GM21786 (cell line): ENCODE measurements at regions not wholly inside any gene's neighbourhood (a gene's known extent, or its start where the extent isn't known, plus 50 kb on each side); places are given as distances from the start of the nearest gene placed in this dataset.
"Not testable (repeated sequence)": the region's sequence is repeated elsewhere in the genome, so short reads cannot be mapped to it uniquely, and the experiment has no call there.

Experiments used
- ATAC-seq: cut with Tn5 transposase; IDR thresholded peaks from one replicate; pipeline ENCODE4 v1.9.1; 2021; ENCODE audit not compliant: unreplicated experiment

DNA sequence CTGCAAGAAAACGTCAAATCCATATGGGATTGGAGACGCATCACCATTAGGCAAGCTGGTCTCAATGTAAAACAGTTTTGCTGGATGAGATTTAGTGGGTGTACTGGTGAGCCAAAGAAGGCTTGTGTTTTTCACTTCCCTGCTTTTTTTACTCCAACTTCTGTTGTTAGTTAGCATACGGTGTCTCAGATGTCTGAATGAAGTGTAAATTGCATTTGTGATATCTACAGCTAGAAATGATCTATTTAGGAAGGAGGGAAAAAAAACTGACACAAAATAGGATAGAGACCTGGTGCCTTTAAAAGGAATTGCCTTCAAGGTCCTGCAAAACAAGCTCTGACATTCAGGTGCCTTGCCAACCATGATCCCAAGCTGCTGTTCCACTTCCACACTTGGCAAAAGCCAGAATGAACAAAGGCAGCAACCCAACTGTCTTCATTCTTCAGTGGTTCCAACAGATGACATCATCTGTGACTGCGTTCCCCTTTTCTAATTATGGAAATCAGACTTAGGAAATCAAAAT lies 104.2 kb upstream of the RAI14 start:
- no peak for ATAC-seq

DNA sequence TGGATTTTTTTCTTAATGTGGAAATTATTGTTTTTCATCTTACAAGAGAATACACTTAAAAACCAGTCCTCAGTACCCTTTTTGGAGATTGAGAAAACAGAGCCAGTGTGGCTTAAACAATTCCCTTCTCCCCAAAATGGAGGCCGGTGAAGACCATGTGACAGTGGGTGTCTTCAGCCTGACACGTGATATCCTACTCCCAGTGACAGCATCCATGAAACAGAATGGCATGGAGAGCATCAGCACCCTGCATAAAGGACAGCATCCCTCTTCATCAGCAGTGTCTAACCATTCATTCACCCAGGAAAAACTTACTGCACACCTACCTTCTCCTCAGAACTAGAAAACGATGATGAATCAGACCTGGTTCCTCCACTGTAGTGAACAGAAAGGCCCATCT lies 103.4 kb upstream of the RAI14 start:
- ATAC-seq, result no peak

DNA sequence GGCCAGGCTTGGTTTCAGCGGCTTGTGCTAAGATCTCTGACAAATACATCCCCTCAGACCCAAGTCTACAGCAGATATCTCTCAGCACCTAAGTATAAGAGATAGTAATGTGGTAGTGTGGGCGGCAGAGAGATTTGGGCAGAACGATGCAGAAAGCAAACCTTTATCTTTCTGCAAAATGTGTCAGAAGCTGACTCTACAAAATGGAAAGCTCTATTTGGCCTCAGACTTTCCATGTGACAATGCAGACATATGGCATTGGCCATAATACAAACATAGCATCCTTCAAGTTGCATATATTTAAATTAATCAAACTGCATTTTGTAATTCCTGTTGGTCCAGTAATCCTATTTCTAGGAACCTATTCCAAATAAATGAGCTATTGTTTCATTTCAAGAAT lies 102.5 kb upstream of the RAI14 start:
- no peak for ATAC-seq

- ATAC-seq, result no peak
Measured at GRCh38 chr5:34554641-34555040, 101.5 kb upstream of the RAI14 start.

DNA sequence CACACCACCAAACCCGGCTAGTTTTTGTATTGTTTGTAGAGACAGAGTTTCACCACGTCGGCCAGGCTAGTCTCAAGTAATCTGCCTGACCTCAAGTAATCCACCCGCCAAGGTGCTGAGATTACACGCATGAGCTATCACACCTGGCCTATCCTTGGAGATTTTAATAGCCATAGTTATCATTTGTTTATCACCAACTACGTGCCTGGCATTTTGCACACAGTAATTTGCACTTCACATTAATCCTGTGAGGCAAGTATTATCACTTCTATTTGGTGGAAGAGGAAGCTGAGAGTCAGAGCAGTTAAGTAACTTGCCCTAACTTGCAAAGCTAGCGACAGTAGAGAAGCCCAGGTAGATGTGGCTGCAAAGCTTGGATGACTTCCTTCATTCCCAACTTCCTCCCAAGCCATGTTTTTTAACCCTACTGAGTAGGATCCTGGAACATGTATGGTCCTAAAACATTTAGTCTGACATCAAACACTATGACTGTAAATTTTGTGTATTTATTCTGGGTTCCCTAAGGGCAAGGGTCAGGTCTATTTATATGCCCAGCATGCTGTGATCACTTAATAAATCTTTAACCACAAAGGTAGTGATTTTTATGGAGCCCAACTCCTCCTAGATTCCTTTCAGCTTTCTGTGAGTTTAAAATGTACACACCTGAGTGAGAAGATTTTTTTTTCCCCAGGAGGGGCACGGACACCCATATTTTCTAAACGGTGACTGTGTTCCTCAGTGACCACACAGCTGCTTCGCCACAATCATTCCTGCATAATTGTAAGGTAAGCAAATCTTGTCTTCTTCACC lies 100.2 kb upstream of the RAI14 start:
- no peak for ATAC-seq

GRCh38 chr5:34556509-34556782 lies 99.7 kb upstream of the RAI14 start:
- ATAC-seq, result no peak

GRCh38 chr5:34561581-34561980 lies 94.5 kb upstream of the RAI14 start:
- not testable (repeated sequence) for ATAC-seq

DNA sequence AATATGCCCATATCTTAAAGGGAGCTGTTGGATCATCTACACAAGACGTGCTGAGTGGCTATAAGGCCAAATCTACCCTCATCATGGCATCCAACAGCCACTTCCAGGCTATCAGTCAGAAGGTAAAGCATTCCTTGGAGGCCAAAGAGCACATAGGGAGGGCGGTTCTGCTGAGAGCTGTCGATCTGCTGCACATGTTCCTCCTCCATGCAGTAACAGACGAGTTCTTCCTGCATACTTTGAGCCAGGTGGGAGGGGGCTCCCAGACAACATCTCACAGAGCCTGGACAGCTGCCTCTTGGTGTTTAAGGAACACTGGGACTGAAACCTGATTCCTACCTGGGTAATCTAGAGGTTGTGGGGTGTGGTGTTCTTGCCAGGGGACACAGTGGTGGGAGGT lies 93.3 kb upstream of the RAI14 start:
- no peak for ATAC-seq

- ATAC-seq, result no peak
Measured at GRCh38 chr5:34563269-34563668, 92.9 kb upstream of the RAI14 start.

DNA sequence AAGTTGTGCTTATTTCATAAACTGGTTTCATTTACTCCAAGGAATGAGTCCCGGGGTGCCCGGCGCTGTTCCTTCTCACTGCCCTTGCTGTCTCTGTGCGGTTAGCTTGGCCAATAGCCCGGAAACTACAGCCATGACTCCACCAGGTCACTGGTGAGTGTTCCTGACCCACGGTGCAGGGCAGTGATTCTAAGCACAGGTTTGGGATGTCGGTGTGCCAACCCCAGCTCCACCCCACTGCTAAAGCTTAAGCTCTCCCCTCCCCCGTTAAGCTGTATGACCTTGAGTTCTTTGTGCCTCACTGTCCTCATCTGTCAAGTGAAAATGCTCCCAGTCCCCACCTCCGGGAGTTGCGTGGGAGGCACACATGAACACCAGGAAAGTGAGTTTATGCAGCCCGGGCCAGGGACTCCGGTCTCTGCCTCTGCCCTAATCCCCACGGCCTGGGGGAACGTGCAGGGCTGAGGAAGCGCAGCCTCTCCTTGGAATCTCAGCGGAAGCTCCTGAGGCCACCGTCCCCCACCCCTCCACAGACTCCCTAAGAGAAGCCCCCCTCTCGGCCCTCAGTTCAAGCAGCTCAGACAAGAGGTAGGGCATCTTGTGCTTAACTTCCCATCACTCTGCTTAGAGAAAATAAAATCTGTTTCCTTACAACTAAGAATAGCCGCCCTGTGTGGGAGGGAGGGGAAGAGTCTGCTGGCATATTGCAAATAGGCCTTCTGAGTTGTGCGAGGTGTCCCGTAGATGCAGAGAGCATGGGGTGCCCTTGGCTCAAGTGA lies 92.0 kb upstream of the RAI14 start:
- ATAC-seq, result no peak

- no peak for ATAC-seq
Measured at GRCh38 chr5:34564710-34565235, 91.4 kb upstream of the RAI14 start.

- no peak for ATAC-seq
Measured at GRCh38 chr5:34570143-34570542, 86.0 kb upstream of the RAI14 start.

GRCh38 chr5:34570721-34571676 lies 85.1 kb upstream of the RAI14 start:
- ATAC-seq, result no peak

- no peak for ATAC-seq
Measured at GRCh38 chr5:34571677-34572041, 84.5 kb upstream of the RAI14 start.

DNA sequence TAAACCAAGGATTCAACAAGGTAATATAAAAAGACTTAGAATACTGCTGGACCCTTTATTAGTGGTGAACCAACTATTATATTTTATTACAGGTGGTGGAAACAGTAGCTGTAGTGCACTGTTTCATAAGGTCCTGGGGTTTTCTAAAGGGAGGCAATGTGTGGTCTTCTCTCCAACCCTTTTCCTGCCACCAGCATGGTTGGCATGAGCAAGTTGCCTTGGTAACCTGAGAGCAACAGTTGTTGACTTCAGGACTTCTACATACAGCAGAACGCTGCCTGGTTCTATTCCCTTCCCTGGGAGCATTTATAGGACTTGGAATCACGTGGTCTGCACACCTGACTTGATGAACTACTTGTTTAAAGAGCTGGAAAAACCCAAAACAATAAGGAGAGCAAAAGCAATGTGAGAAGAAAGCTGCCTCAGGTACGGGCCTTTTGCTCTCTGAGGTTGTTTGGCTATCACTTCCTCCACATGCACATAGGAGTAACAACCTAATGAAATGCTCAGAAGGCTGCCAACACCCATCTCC lies 81.1 kb upstream of the RAI14 start:
- ATAC-seq, result no peak

DNA sequence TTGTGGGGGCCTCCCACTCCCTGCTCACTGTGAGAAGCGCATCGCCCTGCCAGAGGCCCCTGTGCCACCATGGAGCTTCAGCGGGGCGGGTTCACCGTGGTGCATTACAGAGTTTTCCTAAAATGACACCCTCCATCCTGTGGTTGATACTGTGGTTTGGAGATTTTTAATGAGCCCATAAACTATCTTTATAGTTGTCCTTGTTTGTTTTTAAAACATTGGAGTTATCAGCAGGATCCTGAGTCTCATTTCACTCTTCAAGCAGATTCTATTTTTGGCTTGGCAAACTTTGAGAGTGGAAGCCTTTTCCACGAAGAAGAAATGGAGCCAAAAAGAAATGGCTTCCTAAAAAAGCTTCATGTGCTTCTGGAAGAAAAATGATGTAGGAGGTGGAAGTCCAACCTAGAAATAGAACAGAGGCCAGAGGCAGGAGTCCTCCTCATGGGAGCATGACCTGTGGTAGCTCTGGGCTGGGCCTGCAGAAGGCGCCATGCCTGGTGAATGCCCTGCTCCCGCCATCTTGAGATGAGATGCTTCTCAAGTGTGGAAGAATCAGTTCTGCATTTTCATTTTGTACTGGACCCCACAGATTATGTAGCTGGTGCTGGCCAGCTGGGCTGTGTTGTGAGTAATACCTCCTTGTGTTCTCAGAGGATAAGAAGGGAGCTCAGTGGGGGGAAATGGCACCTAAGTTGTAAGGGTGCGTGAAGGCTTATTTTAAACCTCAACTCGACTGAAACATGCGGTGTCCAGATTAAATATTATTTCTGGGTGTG lies 79.0 kb upstream of the RAI14 start:
- ATAC-seq, result no peak

GRCh38 chr5:34578962-34579361 lies 77.2 kb upstream of the RAI14 start:
- ATAC-seq, result no peak

GRCh38 chr5:34580983-34581382 lies 75.1 kb upstream of the RAI14 start:
- ATAC-seq, result no peak

DNA sequence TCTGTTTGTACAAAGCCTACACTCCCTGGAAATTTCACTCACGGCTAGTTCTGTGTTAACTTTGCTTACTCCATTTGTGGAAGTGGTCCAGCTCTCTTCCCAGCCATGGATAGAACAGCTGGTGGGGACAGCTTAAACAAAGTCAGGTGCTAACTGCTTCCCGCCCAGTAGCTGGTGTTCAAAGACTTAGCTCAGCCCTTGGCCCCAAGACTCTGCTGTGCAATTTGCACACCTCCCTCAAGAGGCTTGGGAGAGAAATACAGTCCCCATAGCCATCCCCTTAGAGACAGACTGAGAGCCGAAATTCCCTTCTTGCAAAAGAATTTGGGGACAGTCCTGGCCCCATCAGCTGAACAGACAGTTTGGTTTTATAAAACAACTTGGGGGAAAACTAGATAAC lies 73.8 kb upstream of the RAI14 start:
- ATAC-seq, result no peak

GRCh38 chr5:34583167-34583566 lies 73.0 kb upstream of the RAI14 start:
- ATAC-seq, result no peak
